NCI-H460 (cell line): ENCODE measurements at regions not wholly inside any gene's neighbourhood (a gene's known extent, or its start where the extent isn't known, plus 50 kb on each side); places are given as distances from the start of the nearest gene placed in this dataset.
"Not testable (repeated sequence)": the region's sequence is repeated elsewhere in the genome, so short reads cannot be mapped to it uniquely, and the experiment has no call there.

Experiments used
- DNase-seq: peaks from one replicate; pipeline ENCODE4 v3.0.0-alpha.2; 2016; ENCODE audit warnings: low read depth; ENCODE audit errors: extremely low read depth
- small RNA-seq, 2 experiments: library from RNA; depleted of rRNA; stranded (forward); fragments of <200 nt; gene quantifications; one replicate each; pipeline ENCODE3, GENCODE V24; 2014

- DNase-seq: not testable (repeated sequence)
Measured at GRCh38 chr20:30378721-30379120, 878.7 kb upstream of the DEFB115 start.

- not testable (repeated sequence) for DNase-seq
Measured at GRCh38 chr20:30384841-30385240, 872.6 kb upstream of the DEFB115 start.

- DNase-seq: not testable (repeated sequence)
Measured at GRCh38 chr20:30386099-30386498, 871.4 kb upstream of the DEFB115 start.

DNA sequence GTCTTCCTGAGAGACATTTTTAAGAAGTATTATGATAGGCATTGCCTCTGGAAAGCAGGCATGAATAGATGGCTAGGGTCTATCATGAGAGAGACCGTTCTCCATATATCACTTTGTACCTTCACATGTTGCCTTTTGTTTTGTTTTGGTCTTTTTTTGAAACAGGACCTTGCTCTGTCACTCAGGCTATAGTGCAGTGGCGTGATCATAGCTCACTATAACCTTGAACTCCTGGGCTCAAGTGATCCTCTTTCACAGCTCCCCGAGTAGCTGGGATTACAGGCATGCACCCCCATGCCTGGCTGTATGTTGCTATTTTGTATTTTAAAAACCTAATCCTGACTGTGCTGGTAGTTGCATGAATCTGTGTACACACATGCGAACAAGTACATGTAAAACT is 869.6 kb upstream of the DEFB115 start:
- not testable (repeated sequence) for DNase-seq

DNA sequence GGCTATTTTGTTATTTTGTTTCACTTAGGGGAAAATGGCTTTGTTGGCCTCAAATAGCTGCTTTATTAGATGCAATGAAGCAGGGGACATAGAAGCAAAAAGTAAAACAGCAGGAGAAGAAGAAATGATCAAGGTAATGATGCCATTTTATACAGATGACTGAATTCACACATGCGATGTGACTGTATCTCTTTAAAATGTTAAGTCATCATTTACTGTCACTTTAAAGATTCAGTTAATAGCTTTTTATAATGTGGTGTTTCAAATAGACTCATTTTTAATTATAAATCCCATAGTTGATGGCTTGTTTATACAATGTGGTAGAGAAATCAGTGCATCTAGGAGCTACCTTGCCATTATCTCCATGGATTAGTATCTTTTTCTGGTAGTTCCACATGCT is 863.9 kb upstream of the DEFB115 start:
- DNase-seq: not testable (repeated sequence)

DNA sequence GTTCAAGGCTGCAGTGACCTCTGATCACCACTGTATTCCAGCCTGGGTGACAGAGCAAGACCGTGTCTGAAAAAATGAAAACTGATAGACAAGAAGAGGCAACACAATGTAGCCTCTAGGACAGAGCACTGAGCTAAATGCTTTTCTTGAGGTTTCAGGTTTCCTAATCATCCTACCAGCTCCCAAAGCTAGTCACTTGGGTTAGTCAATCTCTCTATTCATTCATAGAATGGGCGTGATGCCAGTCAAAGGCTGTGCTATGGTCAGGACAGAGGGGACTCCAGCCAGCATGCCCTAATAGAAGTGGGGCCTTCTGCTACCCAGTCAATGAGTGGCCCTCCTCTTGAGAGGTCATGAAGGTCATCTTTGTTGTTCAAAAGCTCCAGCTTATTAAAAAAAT is 860.4 kb upstream of the DEFB115 start:
- DNase-seq: not testable (repeated sequence)

DNA sequence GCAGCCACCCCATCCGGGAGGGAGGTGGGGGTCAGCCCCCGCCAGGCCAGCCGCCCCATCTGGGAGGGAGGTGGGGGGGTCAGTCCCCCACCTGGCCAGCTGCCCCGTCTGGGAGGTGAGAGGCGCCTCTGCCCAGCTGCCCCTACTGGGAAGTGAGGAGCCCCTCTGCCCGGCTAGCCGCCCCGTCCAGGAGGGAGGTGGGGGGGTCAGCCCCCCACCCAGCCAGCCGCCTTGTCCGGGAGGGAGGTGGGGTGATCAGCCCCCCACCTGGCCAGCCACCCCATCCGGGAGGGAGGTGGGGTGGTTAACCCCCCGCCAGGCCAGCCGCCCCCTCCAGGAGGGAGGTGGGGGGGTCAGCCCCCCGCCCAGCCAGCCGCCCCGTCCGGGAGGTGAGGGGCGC is 852.4 kb upstream of the DEFB115 start:
- DNase-seq: not testable (repeated sequence)

DNA sequence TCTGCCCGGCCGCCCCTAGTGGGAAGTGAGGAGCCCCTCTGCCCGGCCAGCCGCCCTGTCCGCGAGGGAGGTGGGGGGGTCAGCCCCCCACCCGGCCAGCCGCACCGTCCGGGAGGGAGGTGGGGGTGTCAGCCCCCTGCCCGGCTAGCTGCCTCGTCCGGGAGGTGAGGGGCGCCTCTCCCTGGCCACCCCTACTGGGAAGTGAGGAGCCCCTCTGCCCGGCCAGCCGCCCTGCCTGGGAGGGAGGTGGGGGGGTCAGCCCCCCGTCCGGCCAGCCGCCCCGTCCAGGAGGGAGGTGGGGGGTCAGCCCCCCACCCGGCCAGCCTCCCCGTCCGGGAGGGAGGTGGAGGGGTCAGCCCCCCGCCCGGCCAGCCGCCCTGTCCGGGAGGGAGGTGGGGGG is 851.9 kb upstream of the DEFB115 start:
- not testable (repeated sequence) for DNase-seq

DNA sequence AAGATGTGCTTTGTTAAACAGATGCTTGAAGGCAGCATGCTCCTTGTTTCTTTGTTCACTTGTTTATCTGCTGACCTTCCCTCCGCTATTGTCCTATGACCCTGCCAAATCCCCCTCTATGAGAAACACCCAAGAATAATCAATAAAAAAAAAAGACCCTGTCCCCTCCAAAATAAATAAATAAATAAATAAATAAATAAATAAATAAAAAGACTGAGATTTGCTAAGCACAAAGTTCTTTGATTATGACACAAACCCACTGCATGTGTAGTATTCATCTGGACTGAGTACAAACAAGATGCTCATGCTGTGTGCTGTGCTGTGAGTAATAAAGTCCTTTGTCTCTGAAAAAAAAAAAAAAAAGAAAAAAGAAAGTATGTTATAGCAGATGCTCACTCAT is 851.1 kb upstream of the DEFB115 start:
- not testable (repeated sequence) for DNase-seq

DNA sequence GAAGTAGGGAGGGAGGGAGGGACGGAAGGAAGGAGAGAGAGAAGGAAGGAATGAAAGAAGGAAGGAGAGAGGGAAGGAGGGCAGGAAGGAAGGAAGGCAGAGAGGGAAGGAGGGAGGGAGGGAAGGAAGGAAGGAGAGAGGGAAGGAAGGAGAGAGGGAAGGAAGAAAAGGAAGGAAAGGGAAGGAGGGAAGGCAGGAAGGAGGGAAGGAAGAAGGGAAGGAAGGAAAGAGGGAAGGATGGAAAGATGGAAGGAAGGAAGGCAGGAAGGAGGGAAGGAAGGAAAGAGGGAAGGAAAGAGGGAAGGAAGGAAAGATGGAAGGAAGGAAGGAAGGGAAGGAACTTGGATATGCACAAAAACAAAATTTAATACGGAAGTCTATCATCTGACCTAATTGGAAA is 844.5 kb upstream of the DEFB115 start:
- no peak for DNase-seq

- DNase-seq: not testable (repeated sequence)
Measured at GRCh38 chr20:30417387-30417786, 840.1 kb upstream of the DEFB115 start.

DNA sequence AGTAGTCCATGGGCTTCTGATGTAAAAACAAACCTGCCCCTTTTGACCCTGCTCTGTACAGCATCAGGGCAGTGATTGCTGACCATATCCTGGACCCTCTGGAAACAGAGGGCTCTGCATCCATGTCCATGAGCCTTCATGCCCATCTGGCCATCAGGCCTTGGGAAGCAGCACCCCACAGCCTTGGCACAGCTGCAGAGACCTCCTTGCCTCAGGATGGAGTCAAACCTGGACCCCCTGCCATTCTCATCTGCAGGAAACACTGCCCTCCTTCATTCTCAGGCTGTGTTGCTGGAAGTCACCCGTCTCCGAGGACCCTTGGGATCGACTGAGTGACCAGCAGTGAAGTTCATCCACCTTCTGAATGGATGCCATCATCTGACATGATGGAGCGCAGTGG is 839.1 kb upstream of the DEFB115 start:
- DNase-seq: not testable (repeated sequence)

DNA sequence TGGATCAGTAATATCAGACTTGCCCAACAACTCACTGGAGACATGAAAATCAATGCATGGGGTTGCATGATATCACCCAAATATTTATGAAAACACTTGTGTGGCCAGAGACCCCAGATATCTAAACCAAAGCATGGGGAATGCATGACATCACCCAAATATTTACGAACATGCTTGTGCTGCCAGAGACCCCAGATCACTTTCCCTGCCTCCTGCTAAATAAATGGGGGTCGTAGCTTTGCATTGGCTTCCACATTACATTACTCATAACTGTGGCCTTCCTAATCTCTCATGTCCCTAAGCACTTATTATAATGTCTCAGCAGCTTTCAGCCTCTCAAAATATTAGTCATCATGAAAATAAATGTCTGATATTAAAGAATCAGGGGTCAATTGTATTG is 838.0 kb upstream of the DEFB115 start:
- DNase-seq: no peak

DNA sequence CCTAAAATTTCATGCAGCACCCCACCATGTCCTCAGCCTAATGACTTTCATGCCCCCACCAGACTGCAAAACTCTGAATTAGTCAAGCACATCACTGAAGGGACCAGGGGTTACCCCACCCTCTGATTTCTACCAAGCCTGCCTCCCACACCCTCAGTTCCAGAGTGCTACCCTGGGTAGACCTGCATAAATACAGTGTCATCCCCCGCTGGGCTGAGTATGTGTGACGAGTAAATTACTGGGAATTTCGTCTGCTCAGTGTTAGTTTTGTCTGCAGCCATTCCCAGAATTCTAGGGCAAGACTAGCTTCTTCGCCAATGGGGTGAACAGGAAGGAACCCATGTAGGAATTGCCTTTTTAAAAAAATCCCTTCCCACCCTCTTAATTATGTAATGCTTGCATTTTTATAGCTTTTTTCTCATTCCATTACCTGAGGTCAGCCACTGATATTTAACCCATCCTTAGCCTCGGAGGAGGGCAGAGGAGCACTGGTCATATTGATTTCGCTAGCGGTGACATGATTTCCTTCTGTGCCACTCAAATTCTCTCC is 837.5 kb upstream of the DEFB115 start:
- DNase-seq: not testable (repeated sequence)

Small RNA genes lying in the stretch of these regions (small RNA-seq; reads per million reads assigned to genes)
- gene CFTRP3: 0 reads per million in 2 experiments
- 0 reads per million in 2 experiments for gene MLLT10P1
- gene RF00019: 0 reads per million in 2 experiments
